ENCODE measurements at regions not wholly inside any gene's neighbourhood (a gene's known extent, or its start where the extent isn't known, plus 50 kb on each side); places are given as distances from the start of the nearest gene placed in this dataset.

DNA sequence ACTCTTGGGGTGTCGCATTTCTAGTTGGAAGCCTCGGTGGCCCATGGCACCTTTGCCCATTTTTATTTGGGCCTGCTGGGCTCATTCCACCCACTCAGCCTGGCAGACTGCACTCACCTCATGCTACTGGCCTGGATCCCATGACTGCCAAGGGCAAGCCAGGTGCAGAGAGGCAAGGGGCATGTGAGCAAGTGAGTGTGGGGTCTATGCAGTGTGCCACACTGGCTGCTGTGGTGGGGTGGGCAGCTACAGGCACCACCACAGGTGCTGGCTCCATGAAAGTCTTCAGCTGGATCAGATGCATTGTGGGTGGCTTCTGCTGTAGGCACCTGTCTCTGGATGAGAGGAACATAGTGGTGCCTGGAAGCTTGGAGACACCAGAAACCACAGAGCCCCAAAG, 220.8 kb downstream of the POLR1F start:
- TF ChIP-seq, protein P1, sequence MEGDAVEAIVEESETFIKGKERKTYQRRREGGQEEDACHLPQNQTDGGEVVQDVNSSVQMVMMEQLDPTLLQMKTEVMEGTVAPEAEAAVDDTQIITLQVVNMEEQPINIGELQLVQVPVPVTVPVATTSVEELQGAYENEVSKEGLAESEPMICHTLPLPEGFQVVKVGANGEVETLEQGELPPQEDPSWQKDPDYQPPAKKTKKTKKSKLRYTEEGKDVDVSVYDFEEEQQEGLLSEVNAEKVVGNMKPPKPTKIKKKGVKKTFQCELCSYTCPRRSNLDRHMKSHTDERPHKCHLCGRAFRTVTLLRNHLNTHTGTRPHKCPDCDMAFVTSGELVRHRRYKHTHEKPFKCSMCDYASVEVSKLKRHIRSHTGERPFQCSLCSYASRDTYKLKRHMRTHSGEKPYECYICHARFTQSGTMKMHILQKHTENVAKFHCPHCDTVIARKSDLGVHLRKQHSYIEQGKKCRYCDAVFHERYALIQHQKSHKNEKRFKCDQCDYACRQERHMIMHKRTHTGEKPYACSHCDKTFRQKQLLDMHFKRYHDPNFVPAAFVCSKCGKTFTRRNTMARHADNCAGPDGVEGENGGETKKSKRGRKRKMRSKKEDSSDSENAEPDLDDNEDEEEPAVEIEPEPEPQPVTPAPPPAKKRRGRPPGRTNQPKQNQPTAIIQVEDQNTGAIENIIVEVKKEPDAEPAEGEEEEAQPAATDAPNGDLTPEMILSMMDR (IDR thresholded peaks at IDR 0.05; ENCODE audit: insufficient read depth, low read length, poor library complexity, severe bottlenecking): no peak
- no peak for TF ChIP-seq EZH2phosphoT487 (conservative IDR thresholded peaks at IDR 0.05; ENCODE audit: low read length)
